ENCODE measurements at regions not wholly inside any gene's neighbourhood (a gene's known extent, or its start where the extent isn't known, plus 50 kb on each side); places are given as distances from the start of the nearest gene placed in this dataset.

- Mint-ChIP-seq H3K9me3 (peaks cover 3% of the 10 kb centered on the region), H3K4me3 (no peak overlapping the region), H3K27ac (no peak overlapping the region), H3K4me1 (peaks cover 4% of the 10 kb centered on the region; the same call in 1 of the 2 replicates), H3K27me3 (ENCODE audit: low read depth) (no peaks in the 10 kb centered on the region), H3K36me3 (no peaks in the 10 kb centered on the region)
- no peak for DNase-seq (ENCODE audit: low spot score)
- CTCF ChIA-PET = interaction anchor here (1.3 kb wide), 1 partner anchor 63 kb away, joined by 3 read pairs; no protein-coding TSS in a partner anchor
- TF ChIP-seq NFE2L1 (CRISPR knock-in tag; IDR thresholded peaks at IDR 0.05) (no peak), ZNF317 (CRISPR knock-in tag; IDR thresholded peaks at IDR 0.05; ENCODE audit: borderline replicate concordance, low read depth) (no peak), CTCF (IDR thresholded peaks at IDR 0.05) (no peak), RELA (CRISPR knock-in tag; IDR thresholded peaks at IDR 0.05; ENCODE audit: borderline replicate concordance) (no peak), NR2C2 (CRISPR knock-in tag; IDR thresholded peaks at IDR 0.05) (no peak), ZNF219 (CRISPR knock-in tag; IDR thresholded peaks at IDR 0.05; ENCODE audit: borderline replicate concordance) (no peak), OVOL2 (CRISPR knock-in tag; IDR thresholded peaks at IDR 0.05; ENCODE audit: borderline replicate concordance) (no peak), RORB (CRISPR knock-in tag; IDR thresholded peaks at IDR 0.05) (no peak), HMGA2 (CRISPR knock-in tag; IDR thresholded peaks at IDR 0.05) (no peak), CDX4 (CRISPR knock-in tag; IDR thresholded peaks at IDR 0.05; ENCODE audit: borderline replicate concordance) (no peak), ZNF263 (CRISPR knock-in tag; IDR thresholded peaks at IDR 0.05; ENCODE audit: low read depth) (no peak), JAZF1 (CRISPR knock-in tag; IDR thresholded peaks at IDR 0.05) (no peak), ZNF512 (CRISPR knock-in tag; IDR thresholded peaks at IDR 0.05; ENCODE audit: borderline replicate concordance) (no peak), ZBTB43 (CRISPR knock-in tag; IDR thresholded peaks at IDR 0.05) (no peak), ZNF671 (CRISPR knock-in tag; IDR thresholded peaks at IDR 0.05) (no peak), E2F5 (CRISPR knock-in tag; IDR thresholded peaks at IDR 0.05) (no peak), CREM (CRISPR knock-in tag; IDR thresholded peaks at IDR 0.05) (no peak), MAX (CRISPR knock-in tag; IDR thresholded peaks at IDR 0.05) (no peak)
- no peak for ATAC-seq
- POLR2A ChIA-PET = no interaction called here
Observed at GRCh38 chr3:150147776-150148175, 177.1 kb upstream of the PFN2 start.

GRCh38 chr3:150146991-150147761 is 176.5 kb upstream of the PFN2 start:
- Mint-ChIP-seq H3K4me3 (no peak overlapping the region), H3K9me3 (no peaks in the 10 kb centered on the region), H3K36me3 (no peaks in the 10 kb centered on the region), H3K4me1 (peaks cover 4% of the 10 kb centered on the region; the same call in 1 of the 2 replicates), H3K27ac (no peak overlapping the region), H3K27me3 (ENCODE audit: low read depth) (no peaks in the 10 kb centered on the region)
- ATAC-seq (no peak), DNase-seq (ENCODE audit: low spot score) (no peak)
- TF ChIP-seq PREB (CRISPR knock-in tag; IDR thresholded peaks at IDR 0.05; ENCODE audit: borderline replicate concordance) = no peak
- CTCF ChIA-PET = interaction anchor here (1.3 kb wide), 1 partner anchor 64 kb away, joined by 3 read pairs; no protein-coding TSS in a partner anchor
- POLR2A ChIA-PET = no interaction called here
